Ascending aorta (tissue), 2 donors: ENCODE measurements at regions not wholly inside any gene's neighbourhood (a gene's known extent, or its start where the extent isn't known, plus 50 kb on each side); places are given as distances from the start of the nearest gene placed in this dataset.

Experiments used
- DNase-seq, 2 donors: peaks; one replicate each; pipeline ENCODE4 v3.0.0-alpha.2; 2019; ENCODE audit warnings: low spot score in 2 of 2
- H3K27ac ChIP-seq, 2 donors: fragments of 200-600 bp; sonication (generic); one replicate each; pipeline ENCODE4 v1.5.1; 2016 to 2017; ENCODE audit warnings: mild to moderate bottlenecking in 1 of 2
- H3K27me3 ChIP-seq: fragments of 200-600 bp; sonication (generic); one replicate; pipeline ENCODE4 v1.5.1; 2017
- H3K36me3 ChIP-seq, 2 donors: fragments of 200-600 bp; sonication (generic); one replicate each; pipeline ENCODE4 v1.5.1; 2016
- H3K4me1 ChIP-seq, 2 donors: fragments of 200-600 bp; sonication (generic); one replicate each; pipeline ENCODE4 v1.5.1; 2016 to 2017; ENCODE audit warnings: mild to moderate bottlenecking in 1 of 2
- H3K4me3 ChIP-seq, 2 donors: fragments of 200-600 bp; sonication (generic); one replicate each; pipeline ENCODE4 v1.5.1; 2016 to 2017; ENCODE audit warnings: mild to moderate bottlenecking in 1 of 2
- H3K9me3 ChIP-seq, 2 donors: fragments of 200-600 bp; sonication (generic); one replicate each; pipeline ENCODE4 v1.5.1; 2016
- intact Hi-C: fragments of 100-400 bp; cut with DNase I; formaldehyde crosslinking; loops from one replicate; pipeline ENCODE4 v1.15.1; 2023
- TF ChIP-seq, protein P1 (sequence below), 3 experiments: fragments of 200-600 bp in 2 of 3; fragments of 450-650 bp in 1 of 3; sonication (generic) in 2 of 3; IDR thresholded peaks; one replicate each; pipeline ENCODE4 v1.5.1; 2016 to 2019; ENCODE audit warnings: antibody characterized with exemption in 3 of 3, mild to moderate bottlenecking in 1 of 3, moderate library complexity in 1 of 3

DNA sequence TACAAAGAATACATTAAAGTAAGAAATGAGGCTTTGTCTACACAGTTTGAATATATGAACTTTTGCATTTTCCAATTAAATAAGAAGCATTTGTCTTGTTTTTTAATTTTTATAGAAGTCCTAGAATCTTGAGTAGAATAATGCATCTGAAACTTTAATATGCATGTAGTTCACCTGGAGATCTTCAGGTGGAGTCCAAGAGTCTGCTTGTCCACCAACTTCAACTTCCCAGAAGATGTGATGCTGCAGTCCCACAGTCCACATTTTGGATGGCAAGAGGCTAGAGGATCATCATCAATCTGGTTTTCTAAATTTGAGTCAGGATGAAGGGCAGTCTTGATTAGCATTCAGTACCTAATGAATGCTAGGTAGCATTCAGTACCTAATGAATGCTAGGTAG, 357.6 kb upstream of the SOX2 start:
- H3K36me3 ChIP-seq, result no peaks in the 10 kb centered on the region
- no peak for DNase-seq
- H3K27me3 ChIP-seq, result no peaks in the 10 kb centered on the region
- TF ChIP-seq, protein P1, sequence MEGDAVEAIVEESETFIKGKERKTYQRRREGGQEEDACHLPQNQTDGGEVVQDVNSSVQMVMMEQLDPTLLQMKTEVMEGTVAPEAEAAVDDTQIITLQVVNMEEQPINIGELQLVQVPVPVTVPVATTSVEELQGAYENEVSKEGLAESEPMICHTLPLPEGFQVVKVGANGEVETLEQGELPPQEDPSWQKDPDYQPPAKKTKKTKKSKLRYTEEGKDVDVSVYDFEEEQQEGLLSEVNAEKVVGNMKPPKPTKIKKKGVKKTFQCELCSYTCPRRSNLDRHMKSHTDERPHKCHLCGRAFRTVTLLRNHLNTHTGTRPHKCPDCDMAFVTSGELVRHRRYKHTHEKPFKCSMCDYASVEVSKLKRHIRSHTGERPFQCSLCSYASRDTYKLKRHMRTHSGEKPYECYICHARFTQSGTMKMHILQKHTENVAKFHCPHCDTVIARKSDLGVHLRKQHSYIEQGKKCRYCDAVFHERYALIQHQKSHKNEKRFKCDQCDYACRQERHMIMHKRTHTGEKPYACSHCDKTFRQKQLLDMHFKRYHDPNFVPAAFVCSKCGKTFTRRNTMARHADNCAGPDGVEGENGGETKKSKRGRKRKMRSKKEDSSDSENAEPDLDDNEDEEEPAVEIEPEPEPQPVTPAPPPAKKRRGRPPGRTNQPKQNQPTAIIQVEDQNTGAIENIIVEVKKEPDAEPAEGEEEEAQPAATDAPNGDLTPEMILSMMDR (IDR thresholded peaks at IDR 0.05), result no peak
- H3K9me3 ChIP-seq, result no peaks in the 10 kb centered on the region
- H3K27ac ChIP-seq, result no peak overlapping the region
- H3K4me3 ChIP-seq, result no peak overlapping the region
- H3K4me1 ChIP-seq, result no peaks in the 10 kb centered on the region
- intact Hi-C loops, result no loop called here

GRCh38 chr3:181344331-181344730, 354.8 kb upstream of the DNAJC19 start:
- no peaks in the 10 kb centered on the region for H3K27me3 ChIP-seq
- H3K4me1 ChIP-seq, result no peaks in the 10 kb centered on the region
- DNase-seq, result no peak
- intact Hi-C loops, result no loop called here
- TF ChIP-seq, protein P1 (IDR thresholded peaks at IDR 0.05), result no peak
- H3K36me3 ChIP-seq, result no peaks in the 10 kb centered on the region
- H3K4me3 ChIP-seq, result no peak overlapping the region
- no peaks in the 10 kb centered on the region for H3K9me3 ChIP-seq
- no peak overlapping the region for H3K27ac ChIP-seq

DNA sequence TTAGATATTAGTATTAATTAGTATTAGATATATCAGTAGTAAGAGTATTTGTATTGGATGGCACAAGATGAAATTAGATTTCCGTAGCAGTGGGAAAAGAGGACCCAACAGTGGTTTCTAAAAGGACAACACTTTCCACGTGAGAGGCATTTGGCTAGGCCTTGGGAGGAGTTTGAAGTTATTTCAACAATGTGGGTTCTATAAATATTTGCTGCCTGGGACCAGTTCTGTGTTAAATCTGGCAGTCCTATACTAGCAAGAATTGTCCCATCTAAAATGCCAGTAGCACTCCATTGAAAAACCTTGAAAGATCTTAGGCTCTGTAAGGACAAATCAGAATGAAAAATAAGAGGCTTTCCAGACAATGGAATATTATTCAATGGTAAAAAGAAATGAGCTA, 347.1 kb upstream of the DNAJC19 start:
- Histone ChIP-seq H3K9me3 (no peaks in the 10 kb centered on the region), H3K36me3 (no peaks in the 10 kb centered on the region), H3K4me3 (no peak overlapping the region), H3K27ac (no peak overlapping the region), H3K4me1 (no peaks in the 10 kb centered on the region), H3K27me3 (no peaks in the 10 kb centered on the region)
- no peak for DNase-seq
- intact Hi-C loops, result no loop called here
- TF ChIP-seq, protein P1 (IDR thresholded peaks at IDR 0.05), result no peak

DNA sequence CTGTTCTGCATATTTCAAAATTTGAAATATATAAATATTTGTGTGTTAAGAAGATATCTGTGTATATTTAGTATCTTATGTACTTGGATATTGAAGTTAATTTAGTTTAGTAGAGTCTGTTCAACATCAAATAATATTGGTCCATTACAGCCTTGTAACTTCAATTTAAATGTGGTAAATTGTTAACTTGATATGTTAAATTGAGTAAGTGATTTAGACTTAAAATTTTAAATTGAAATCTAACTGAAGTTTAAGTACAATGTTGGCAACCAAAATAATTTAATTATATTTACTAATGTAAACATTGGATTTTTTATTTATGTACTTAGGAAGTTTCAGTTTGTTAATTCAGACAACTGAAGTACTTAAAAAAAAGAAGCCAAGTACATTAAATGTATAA, 343.9 kb upstream of the DNAJC19 start:
- no peaks in the 10 kb centered on the region for H3K27me3 ChIP-seq
- no peaks in the 10 kb centered on the region for H3K36me3 ChIP-seq
- no peak for DNase-seq
- H3K9me3 ChIP-seq, result no peaks in the 10 kb centered on the region
- H3K4me3 ChIP-seq, result no peak overlapping the region
- no peaks in the 10 kb centered on the region for H3K4me1 ChIP-seq
- intact Hi-C loops, result no loop called here
- TF ChIP-seq, protein P1 (IDR thresholded peaks at IDR 0.05), result no peak
- H3K27ac ChIP-seq, result no peak overlapping the region

DNA sequence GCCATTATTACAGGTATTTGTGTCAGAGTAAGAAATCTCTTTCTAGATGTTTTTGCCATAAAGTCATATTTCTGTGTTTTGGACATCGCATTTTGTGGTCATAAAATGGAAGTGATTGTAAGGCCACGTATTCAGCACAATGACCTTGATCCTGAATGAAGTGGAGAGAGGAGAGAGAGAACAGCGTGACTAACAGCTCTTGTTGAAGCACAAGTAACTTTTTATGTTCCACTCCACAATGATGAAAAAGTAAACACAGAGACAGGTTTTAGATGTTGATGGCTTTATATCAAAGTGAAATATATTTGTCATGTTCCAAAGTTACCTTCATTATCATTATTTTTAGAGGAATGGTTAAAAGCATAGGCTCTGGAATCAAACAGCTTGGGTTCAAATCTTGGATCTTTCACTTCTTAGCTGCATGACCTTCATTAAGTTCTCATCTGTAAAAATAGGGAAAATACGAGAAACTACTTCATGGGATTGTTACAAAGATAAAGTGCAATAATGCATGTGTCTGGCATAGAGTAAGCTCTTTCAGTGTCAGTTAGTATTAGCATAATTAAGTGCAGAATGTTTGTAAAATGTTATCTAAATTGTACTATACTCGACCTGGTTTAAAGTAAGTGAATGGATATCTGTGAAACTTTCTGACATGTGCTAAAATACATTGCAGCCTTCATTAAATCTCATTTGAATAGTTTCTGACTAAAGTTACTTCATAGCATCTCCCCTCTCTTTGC, 341.5 kb upstream of the DNAJC19 start:
- no peak overlapping the region for H3K27ac ChIP-seq
- H3K4me1 ChIP-seq, result no peaks in the 10 kb centered on the region
- H3K27me3 ChIP-seq, result no peaks in the 10 kb centered on the region
- no peaks in the 10 kb centered on the region for H3K9me3 ChIP-seq
- intact Hi-C loops, result no loop called here
- H3K36me3 ChIP-seq, result no peaks in the 10 kb centered on the region
- TF ChIP-seq, protein P1 (IDR thresholded peaks at IDR 0.05), result no peak
- DNase-seq, result no peak
- H3K4me3 ChIP-seq, result no peak overlapping the region

GRCh38 chr3:181330257-181330656, 340.7 kb upstream of the DNAJC19 start:
- no peaks in the 10 kb centered on the region for H3K4me1 ChIP-seq
- TF ChIP-seq, protein P1 (IDR thresholded peaks at IDR 0.05), result no peak
- H3K27me3 ChIP-seq, result no peaks in the 10 kb centered on the region
- no peaks in the 10 kb centered on the region for H3K9me3 ChIP-seq
- H3K4me3 ChIP-seq, result no peak overlapping the region
- no peak overlapping the region for H3K27ac ChIP-seq
- intact Hi-C loops, result no loop called here
- no peak for DNase-seq
- no peaks in the 10 kb centered on the region for H3K36me3 ChIP-seq
